ENCODE measurements at regions not wholly inside any gene's neighbourhood (a gene's known extent, or its start where the extent isn't known, plus 50 kb on each side); places are given as distances from the start of the nearest gene placed in this dataset.

- no peak for DNase-seq (ENCODE audit: low read depth)
- no peak for TF ChIP-seq CTCF (conservative IDR thresholded peaks at IDR 0.05; ENCODE audit: low read depth, low read length)
- no peak overlapping the region for H3K4me3 ChIP-seq (ENCODE audit: low read length)
Measured at GRCh38 chr2:167767830-167768229, 479.6 kb downstream of the STK39 start.

GRCh38 chr2:167764772-167765341 lies 482.5 kb downstream of the STK39 start:
- no peak overlapping the region for H3K4me3 ChIP-seq (ENCODE audit: low read length)
- TF ChIP-seq CTCF (conservative IDR thresholded peaks at IDR 0.05; ENCODE audit: low read depth, low read length) = no peak
- no peak for DNase-seq (ENCODE audit: low read depth)

GRCh38 chr2:167761465-167762136 lies 485.8 kb downstream of the STK39 start:
- TF ChIP-seq CTCF (conservative IDR thresholded peaks at IDR 0.05; ENCODE audit: low read depth, low read length) = no peak
- no peak for DNase-seq (ENCODE audit: low read depth)
- H3K4me3 ChIP-seq (ENCODE audit: low read length) = no peak overlapping the region

GRCh38 chr2:167759531-167759930 lies 487.9 kb downstream of the STK39 start:
- no peak for DNase-seq (ENCODE audit: low read depth)
- H3K4me3 ChIP-seq (ENCODE audit: low read length) = no peak overlapping the region

GRCh38 chr2:167758292-167758691 lies 489.1 kb downstream of the STK39 start:
- no peak for DNase-seq (ENCODE audit: low read depth)
- H3K4me3 ChIP-seq (ENCODE audit: low read length) = no peak overlapping the region
- no peak for TF ChIP-seq CTCF (conservative IDR thresholded peaks at IDR 0.05; ENCODE audit: low read depth, low read length)

More at GRCh38 chr2:167759531-167759930, 487.9 kb downstream of the STK39 start:
- TF ChIP-seq CTCF (conservative IDR thresholded peaks at IDR 0.05; ENCODE audit: low read depth, low read length) = no peak

- H3K4me3 ChIP-seq (ENCODE audit: low read length) = no peak overlapping the region
- DNase-seq (ENCODE audit: low read depth) = peak; percentile 75
- no peak for TF ChIP-seq CTCF (conservative IDR thresholded peaks at IDR 0.05; ENCODE audit: low read depth, low read length)
Measured at GRCh38 chr2:167756446-167756845, 490.9 kb downstream of the STK39 start.

GRCh38 chr2:167753142-167753541 lies 494.3 kb downstream of the STK39 start:
- H3K4me3 ChIP-seq (ENCODE audit: low read length) = no peak overlapping the region
- no peak for TF ChIP-seq CTCF (conservative IDR thresholded peaks at IDR 0.05; ENCODE audit: low read depth, low read length)
- DNase-seq (ENCODE audit: low read depth) = no peak
